Stomach (tissue), 4 donors: ENCODE measurements at regions not wholly inside any gene's neighbourhood (a gene's known extent, or its start where the extent isn't known, plus 50 kb on each side); places are given as distances from the start of the nearest gene placed in this dataset.

Experiments used
- POLR2A ChIP-seq, 4 donors: fragments of 450-650 bp; IDR thresholded peaks; one replicate each; pipeline ENCODE4 v1.6.1; 2016; ENCODE audit warnings: antibody characterized with exemption in 4 of 4, control low read depth in 2 of 4, mild to moderate bottlenecking in 1 of 4, moderate library complexity in 1 of 4
- TF ChIP-seq, protein P1 (sequence below), 7 experiments: fragments of 450-650 bp in 4 of 7; fragments of 200-600 bp in 3 of 7; sonication (generic) in 3 of 7; IDR thresholded peaks; one replicate each; pipeline ENCODE4 v1.5.1; 2016 to 2019; ENCODE audit warnings: antibody characterized with exemption in 7 of 7, control low read depth in 2 of 7, mild to moderate bottlenecking in 1 of 7

DNA sequence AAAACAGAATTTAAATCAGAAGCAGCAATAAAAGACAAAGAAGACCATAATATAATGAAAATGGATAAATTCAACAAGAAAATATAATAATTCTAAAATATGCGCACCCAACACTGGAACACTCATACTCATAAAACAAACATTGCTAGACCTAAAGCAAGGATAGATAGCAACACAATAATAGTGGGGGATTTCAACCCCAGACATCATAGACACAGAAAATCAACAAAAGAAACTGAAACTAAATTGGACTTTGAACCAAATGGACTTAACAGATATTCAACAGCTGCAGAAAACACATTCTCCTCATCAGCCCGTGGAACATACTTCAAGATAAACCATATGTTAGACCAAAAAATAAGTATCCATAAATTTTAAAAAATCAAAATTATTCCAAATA, 1552.6 kb downstream of the C4orf33 start:
- TF ChIP-seq, protein P1, sequence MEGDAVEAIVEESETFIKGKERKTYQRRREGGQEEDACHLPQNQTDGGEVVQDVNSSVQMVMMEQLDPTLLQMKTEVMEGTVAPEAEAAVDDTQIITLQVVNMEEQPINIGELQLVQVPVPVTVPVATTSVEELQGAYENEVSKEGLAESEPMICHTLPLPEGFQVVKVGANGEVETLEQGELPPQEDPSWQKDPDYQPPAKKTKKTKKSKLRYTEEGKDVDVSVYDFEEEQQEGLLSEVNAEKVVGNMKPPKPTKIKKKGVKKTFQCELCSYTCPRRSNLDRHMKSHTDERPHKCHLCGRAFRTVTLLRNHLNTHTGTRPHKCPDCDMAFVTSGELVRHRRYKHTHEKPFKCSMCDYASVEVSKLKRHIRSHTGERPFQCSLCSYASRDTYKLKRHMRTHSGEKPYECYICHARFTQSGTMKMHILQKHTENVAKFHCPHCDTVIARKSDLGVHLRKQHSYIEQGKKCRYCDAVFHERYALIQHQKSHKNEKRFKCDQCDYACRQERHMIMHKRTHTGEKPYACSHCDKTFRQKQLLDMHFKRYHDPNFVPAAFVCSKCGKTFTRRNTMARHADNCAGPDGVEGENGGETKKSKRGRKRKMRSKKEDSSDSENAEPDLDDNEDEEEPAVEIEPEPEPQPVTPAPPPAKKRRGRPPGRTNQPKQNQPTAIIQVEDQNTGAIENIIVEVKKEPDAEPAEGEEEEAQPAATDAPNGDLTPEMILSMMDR (IDR thresholded peaks at IDR 0.05) = no peak
- no peak for TF ChIP-seq POLR2A (IDR thresholded peaks at IDR 0.05)
